ENCODE measurements at regions not wholly inside any gene's neighbourhood (a gene's known extent, or its start where the extent isn't known, plus 50 kb on each side); places are given as distances from the start of the nearest gene placed in this dataset.

DNA sequence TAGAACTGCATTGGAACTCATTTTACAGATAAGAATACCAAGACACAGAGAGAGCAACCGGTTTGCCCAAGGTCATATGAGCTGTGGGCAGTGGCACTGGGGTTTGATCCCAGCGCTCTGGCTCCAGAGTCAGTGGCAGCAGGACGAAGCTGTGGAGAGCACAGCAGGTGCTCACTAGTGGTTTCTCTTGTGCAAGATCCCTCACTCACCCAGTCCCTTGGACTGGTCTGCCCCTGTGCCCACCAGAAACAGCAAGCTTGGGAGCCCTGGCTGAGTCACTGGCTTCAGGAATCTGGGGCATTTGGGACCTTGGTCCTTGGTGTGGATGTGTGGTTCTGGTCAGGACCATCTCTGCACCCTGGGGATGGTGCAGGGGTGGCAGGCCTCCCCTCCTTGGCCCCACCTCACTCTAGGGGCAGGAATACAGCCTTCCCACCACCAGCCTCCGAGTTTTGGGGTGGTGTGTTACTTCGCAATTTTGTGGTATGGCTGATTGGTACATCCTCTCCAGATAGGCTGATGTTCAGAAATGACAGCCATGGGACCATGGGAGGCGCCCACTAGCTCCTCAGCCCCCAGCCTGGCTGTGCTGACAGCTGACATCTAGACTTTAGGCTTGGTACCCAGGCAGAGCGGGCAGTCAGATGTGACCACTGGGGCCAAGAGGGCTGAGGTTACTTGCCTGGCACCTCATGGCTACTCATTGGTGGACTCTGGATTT, 104.6 kb downstream of the LSM3 start:
- Histone ChIP-seq H3K27ac (ENCODE audit: low read length) (no peak overlapping the region), H3K4me3 (ENCODE audit: low read length) (no peak overlapping the region), H3K27me3 (ENCODE audit: insufficient read depth, low read length) (no peaks in the 10 kb centered on the region), H3K36me3 (ENCODE audit: insufficient read depth, low read depth, low read length) (no peaks in the 10 kb centered on the region), H3K9ac (ENCODE audit: low read depth, low read length) (no peak overlapping the region), H3K9me3 (ENCODE audit: insufficient read depth, low read depth, low read length) (no peaks in the 10 kb centered on the region), H3K4me1 (ENCODE audit: insufficient read depth, low read length) (peaks cover 25% of the 10 kb centered on the region)

GRCh38 chr3:14283813-14284438, 105.3 kb downstream of the LSM3 start:
- no peak overlapping the region for H3K4me3 ChIP-seq (ENCODE audit: low read length)
- no peaks in the 10 kb centered on the region for H3K36me3 ChIP-seq (ENCODE audit: insufficient read depth, low read depth, low read length)
- H3K4me1 ChIP-seq (ENCODE audit: insufficient read depth, low read length): peaks cover 20% of the 10 kb centered on the region
- no peak overlapping the region for H3K27ac ChIP-seq (ENCODE audit: low read length)
- no peak overlapping the region for H3K9ac ChIP-seq (ENCODE audit: low read depth, low read length)
- no peaks in the 10 kb centered on the region for H3K27me3 ChIP-seq (ENCODE audit: insufficient read depth, low read length)
- H3K9me3 ChIP-seq (ENCODE audit: insufficient read depth, low read depth, low read length): no peaks in the 10 kb centered on the region

DNA sequence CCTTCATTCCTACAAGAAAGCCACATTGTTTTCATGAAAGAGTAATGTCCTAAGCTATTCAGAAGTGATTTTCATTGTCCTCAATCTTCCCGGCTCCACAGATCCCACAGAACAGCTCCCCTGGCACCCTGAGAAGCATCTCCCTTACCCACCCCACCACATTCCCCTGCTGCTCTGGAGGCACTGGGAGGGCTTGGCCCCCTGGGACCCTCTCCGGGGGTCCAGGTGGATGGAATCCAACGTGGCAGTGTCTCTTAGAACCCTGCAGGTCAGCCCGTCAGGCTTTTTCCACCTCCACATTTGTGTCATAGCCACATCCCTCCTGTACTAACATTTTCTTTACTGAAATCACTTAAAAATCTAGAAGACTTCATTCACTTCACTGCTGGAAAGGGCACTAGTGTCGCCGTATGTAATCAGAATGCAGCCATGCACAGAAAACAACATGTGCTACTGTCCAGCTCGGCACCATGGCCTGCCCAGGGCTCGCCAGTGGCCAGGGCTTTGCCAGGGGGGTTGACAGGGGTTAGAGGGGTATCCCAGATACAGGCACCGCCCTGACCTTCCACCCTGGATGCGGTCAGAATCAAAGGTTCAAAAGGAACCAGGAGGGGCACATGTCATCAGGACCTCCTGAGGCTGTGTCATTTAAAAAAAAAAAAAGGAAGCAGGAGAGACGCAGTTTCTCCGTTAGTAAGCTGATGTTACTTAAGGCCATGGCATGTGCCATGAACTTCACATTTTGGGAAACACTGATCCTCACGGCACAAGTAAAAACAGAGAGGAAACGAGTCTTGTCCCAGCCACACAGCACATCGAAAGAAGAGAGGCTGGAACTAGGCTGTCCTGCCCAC, 106.3 kb downstream of the LSM3 start:
- Histone ChIP-seq H3K4me1 (ENCODE audit: insufficient read depth, low read length) (peaks cover 25% of the 10 kb centered on the region), H3K9ac (ENCODE audit: low read depth, low read length) (no peak overlapping the region), H3K9me3 (ENCODE audit: insufficient read depth, low read depth, low read length) (no peaks in the 10 kb centered on the region), H3K36me3 (ENCODE audit: insufficient read depth, low read depth, low read length) (no peaks in the 10 kb centered on the region), H3K27me3 (ENCODE audit: insufficient read depth, low read length) (no peaks in the 10 kb centered on the region), H3K27ac (ENCODE audit: low read length) (no peak overlapping the region), H3K4me3 (ENCODE audit: low read length) (no peak overlapping the region)

DNA sequence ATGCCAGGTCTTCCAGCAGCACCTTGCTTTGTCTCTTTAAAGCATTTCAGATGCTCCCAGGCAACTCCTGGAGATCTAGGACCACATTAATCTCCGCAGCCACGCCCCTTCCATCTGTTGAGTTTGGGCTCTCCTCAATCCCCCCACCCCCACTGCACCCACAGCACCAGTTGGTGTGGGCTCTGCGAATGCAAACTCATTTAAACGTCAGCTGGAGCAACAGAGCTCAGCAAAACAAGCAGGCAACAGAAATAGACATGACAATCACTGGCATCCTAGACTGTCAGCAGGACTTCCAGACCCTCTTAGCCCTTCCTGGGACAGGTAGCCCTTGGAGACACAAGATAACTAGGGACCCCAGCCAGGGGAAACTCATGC, 106.9 kb downstream of the LSM3 start:
- Histone ChIP-seq H3K4me3 (ENCODE audit: low read length) (no peak overlapping the region), H3K4me1 (ENCODE audit: insufficient read depth, low read length) (peaks cover 25% of the 10 kb centered on the region), H3K9me3 (ENCODE audit: insufficient read depth, low read depth, low read length) (no peaks in the 10 kb centered on the region), H3K27me3 (ENCODE audit: insufficient read depth, low read length) (no peaks in the 10 kb centered on the region), H3K27ac (ENCODE audit: low read length) (no peak overlapping the region), H3K9ac (ENCODE audit: low read depth, low read length) (no peak overlapping the region), H3K36me3 (ENCODE audit: insufficient read depth, low read depth, low read length) (no peaks in the 10 kb centered on the region)

GRCh38 chr3:14286887-14287500, 108.4 kb downstream of the LSM3 start:
- no peak overlapping the region for H3K9ac ChIP-seq (ENCODE audit: low read depth, low read length)
- no peaks in the 10 kb centered on the region for H3K36me3 ChIP-seq (ENCODE audit: insufficient read depth, low read depth, low read length)
- H3K27ac ChIP-seq (ENCODE audit: low read length): no peak overlapping the region
- no peaks in the 10 kb centered on the region for H3K9me3 ChIP-seq (ENCODE audit: insufficient read depth, low read depth, low read length)
- peaks cover 37% of the 10 kb centered on the region for H3K4me1 ChIP-seq (ENCODE audit: insufficient read depth, low read length)
- H3K27me3 ChIP-seq (ENCODE audit: insufficient read depth, low read length): no peaks in the 10 kb centered on the region
- no peak overlapping the region for H3K4me3 ChIP-seq (ENCODE audit: low read length)

- no peaks in the 10 kb centered on the region for H3K36me3 ChIP-seq (ENCODE audit: insufficient read depth, low read depth, low read length)
- no peak overlapping the region for H3K27ac ChIP-seq (ENCODE audit: low read length)
- H3K4me1 ChIP-seq (ENCODE audit: insufficient read depth, low read length): peaks cover 37% of the 10 kb centered on the region
- no peaks in the 10 kb centered on the region for H3K27me3 ChIP-seq (ENCODE audit: insufficient read depth, low read length)
- H3K4me3 ChIP-seq (ENCODE audit: low read length): no peak overlapping the region
- H3K9me3 ChIP-seq (ENCODE audit: insufficient read depth, low read depth, low read length): no peaks in the 10 kb centered on the region
- H3K9ac ChIP-seq (ENCODE audit: low read depth, low read length): no peak overlapping the region
Measured at GRCh38 chr3:14288177-14288788, 109.7 kb downstream of the LSM3 start.

DNA sequence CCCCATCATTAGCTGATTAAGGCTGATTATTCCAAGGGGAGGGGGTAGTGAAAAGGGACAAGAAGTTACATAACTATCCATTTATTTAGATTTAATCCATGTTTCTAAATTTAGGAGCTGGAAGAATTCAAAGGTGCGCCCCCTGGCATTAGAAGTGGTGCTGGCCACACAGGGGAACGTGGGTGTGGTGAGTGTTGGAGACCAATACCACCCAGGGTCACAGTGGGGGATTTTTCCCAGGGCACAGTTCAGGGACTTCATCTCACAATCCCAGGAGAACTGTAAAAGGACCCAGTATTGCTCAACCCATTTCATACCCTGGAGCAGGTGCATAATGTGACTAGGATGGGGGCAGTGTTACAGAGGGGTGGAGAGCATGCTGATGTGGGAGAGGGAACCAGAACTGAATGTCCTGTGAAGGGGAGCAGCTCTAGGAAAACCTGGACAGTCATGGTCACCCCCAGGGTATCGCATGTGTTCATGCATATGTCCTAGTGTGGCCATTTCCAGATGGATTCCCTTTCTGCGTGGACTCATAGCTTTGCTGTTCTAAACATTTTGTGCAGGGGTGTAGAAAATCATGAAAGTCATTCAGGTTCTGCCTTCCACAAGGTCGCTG, 110.3 kb downstream of the LSM3 start:
- no peaks in the 10 kb centered on the region for H3K9me3 ChIP-seq (ENCODE audit: insufficient read depth, low read depth, low read length)
- no peaks in the 10 kb centered on the region for H3K27me3 ChIP-seq (ENCODE audit: insufficient read depth, low read length)
- no peak overlapping the region for H3K9ac ChIP-seq (ENCODE audit: low read depth, low read length)
- no peak overlapping the region for H3K4me3 ChIP-seq (ENCODE audit: low read length)
- peaks cover 37% of the 10 kb centered on the region for H3K4me1 ChIP-seq (ENCODE audit: insufficient read depth, low read length)
- H3K27ac ChIP-seq (ENCODE audit: low read length): no peak overlapping the region
- H3K36me3 ChIP-seq (ENCODE audit: insufficient read depth, low read depth, low read length): no peaks in the 10 kb centered on the region

DNA sequence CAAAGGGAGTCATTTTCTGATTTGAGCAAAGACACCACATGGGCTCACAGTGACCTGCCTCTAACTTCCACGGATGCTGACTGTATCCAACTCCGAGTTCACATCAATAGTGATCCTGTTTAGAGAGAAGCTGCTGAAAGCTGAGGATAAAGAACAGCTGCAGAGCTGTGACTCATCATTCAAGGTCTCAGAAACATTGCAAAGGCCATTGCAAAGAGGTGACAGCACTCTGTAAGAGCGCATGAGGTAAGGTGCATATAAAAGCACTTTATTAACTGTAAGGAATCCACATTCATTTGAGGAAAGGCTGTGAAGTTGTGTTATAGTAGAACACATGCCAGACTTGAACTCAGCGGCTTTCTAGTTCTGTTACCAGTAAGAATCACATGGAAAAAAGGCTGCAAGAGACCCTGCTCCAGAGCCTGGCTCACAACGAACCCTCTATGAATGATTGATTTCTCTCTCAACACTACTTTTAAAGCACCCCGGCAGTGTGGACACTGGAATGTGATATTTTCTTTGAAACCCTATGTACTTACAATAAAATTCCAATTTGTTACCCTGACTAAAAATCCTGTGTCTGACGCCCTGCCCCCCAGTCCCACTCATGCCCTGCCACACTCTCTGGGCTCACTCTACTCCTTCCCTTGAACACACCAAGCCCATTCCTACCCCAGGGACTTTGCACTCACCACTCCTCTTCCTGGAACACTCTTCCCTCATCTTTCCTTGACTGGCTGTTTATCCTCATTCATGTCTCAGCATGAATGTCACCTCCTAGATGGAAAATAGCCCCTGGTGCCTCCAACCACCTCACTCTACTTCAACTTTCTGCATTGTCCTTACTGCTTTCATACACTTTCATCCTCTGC, 111.2 kb downstream of the LSM3 start:
- Histone ChIP-seq H3K4me1 (ENCODE audit: insufficient read depth, low read length) (peaks cover 33% of the 10 kb centered on the region), H3K4me3 (ENCODE audit: low read length) (no peak overlapping the region), H3K36me3 (ENCODE audit: insufficient read depth, low read depth, low read length) (no peaks in the 10 kb centered on the region), H3K9ac (ENCODE audit: low read depth, low read length) (no peak overlapping the region), H3K27ac (ENCODE audit: low read length) (no peak overlapping the region), H3K9me3 (ENCODE audit: insufficient read depth, low read depth, low read length) (no peaks in the 10 kb centered on the region), H3K27me3 (ENCODE audit: insufficient read depth, low read length) (no peaks in the 10 kb centered on the region)

DNA sequence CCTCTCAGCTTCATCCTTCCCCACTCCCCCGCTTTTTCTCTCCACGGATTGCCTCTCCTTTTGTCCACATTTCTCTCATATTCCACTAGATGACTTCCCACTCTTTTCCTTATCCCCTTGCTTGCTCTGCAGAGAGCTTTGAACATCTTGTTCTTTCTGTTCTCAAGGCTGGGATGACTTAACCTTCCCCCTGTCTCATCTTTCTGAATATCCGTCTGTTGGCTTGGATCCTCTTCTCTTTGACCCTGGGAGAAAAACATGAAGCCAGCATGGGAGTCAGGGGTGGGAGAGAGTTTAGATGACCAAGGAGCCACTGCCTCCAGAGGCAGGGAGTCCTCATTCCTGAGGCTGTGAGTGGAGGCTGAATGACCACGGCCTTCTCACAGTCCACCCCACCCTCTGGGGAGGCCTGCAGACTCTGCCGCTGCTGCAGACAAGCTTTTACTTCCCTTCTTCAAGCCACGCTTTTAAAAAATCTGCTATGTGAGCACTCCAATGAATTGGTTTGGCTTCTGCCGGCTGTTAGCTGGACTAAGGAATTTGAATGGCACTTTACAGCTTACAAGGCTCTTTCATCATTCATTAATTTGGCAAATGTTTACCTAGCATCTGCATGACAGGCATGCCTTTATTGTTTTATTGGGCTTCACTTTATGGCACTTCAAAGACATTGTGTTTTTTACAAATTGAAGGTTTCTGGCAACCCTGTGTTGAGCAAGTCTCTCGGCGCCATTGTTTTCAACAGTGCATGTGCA, 111.6 kb upstream of the SLC6A6 start:
- no peaks in the 10 kb centered on the region for H3K27me3 ChIP-seq (ENCODE audit: insufficient read depth, low read length)
- H3K36me3 ChIP-seq (ENCODE audit: insufficient read depth, low read depth, low read length): no peaks in the 10 kb centered on the region
- H3K4me3 ChIP-seq (ENCODE audit: low read length): no peak overlapping the region
- no peak overlapping the region for H3K9ac ChIP-seq (ENCODE audit: low read depth, low read length)
- H3K9me3 ChIP-seq (ENCODE audit: insufficient read depth, low read depth, low read length): no peaks in the 10 kb centered on the region
- peaks cover 26% of the 10 kb centered on the region for H3K4me1 ChIP-seq (ENCODE audit: insufficient read depth, low read length)
- no peak overlapping the region for H3K27ac ChIP-seq (ENCODE audit: low read length)

DNA sequence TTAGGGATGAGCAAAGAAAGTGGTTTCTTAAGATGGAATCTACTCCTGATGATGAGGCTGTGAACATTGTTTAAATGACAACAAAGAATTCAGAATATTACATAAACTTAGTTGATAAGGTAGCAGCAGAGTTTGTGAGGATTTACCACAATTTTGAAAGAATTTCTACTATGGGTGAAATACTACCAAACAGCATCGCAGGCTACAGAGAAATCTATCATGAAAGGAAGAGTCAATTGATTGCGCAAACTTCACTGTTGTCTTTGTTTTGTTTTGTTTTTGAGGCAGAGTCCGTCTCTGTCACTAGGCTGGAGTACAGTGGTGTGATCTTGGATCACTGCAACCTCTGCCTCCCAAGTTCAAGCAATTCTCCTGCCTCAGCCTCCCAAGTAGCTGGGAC, 107.4 kb upstream of the SLC6A6 start:
- Histone ChIP-seq H3K9ac (ENCODE audit: low read depth, low read length) (no peak overlapping the region), H3K4me3 (ENCODE audit: low read length) (no peak overlapping the region), H3K27ac (ENCODE audit: low read length) (no peak overlapping the region), H3K9me3 (ENCODE audit: insufficient read depth, low read depth, low read length) (no peaks in the 10 kb centered on the region), H3K27me3 (ENCODE audit: insufficient read depth, low read length) (no peaks in the 10 kb centered on the region), H3K4me1 (ENCODE audit: insufficient read depth, low read length) (peaks cover 12% of the 10 kb centered on the region), H3K36me3 (ENCODE audit: insufficient read depth, low read depth, low read length) (no peaks in the 10 kb centered on the region)

Measured in iPS-20b (cell line).